KMS-11 (cell line): ENCODE measurements at regions not wholly inside any gene's neighbourhood (a gene's known extent, or its start where the extent isn't known, plus 50 kb on each side); places are given as distances from the start of the nearest gene placed in this dataset.

Source experiments
- H2AFZ ChIP-seq: fragments of 200-600 bp; sonication (generic); 2 replicates; pipeline ENCODE4 v1.6.1; 2016; ENCODE audit warnings: antibody characterized with exemption, mixed run types, low read depth
- H3K27ac ChIP-seq: fragments of 200-600 bp; sonication (generic); 2 replicates; pipeline ENCODE4 v1.6.1; 2016; ENCODE audit warnings: mild to moderate bottlenecking, mixed run types
- H3K27me3 ChIP-seq: fragments of 200-600 bp; sonication (generic); 2 replicates; pipeline ENCODE4 v1.6.1; 2017; ENCODE audit warnings: mild to moderate bottlenecking, low read depth, mixed run types, moderate library complexity; ENCODE audit not compliant: insufficient read depth
- H3K36me3 ChIP-seq: fragments of 200-600 bp; sonication (generic); 2 replicates; pipeline ENCODE4 v1.6.1; 2017; ENCODE audit warnings: mild to moderate bottlenecking, mixed run types; ENCODE audit not compliant: insufficient read depth
- H3K4me1 ChIP-seq: fragments of 200-600 bp; sonication (generic); 2 replicates; pipeline ENCODE4 v1.6.1; 2016; ENCODE audit warnings: mild to moderate bottlenecking, low read depth, mixed run types; ENCODE audit not compliant: poor library complexity, severe bottlenecking
- H3K4me2 ChIP-seq: fragments of 200-600 bp; sonication (generic); 2 replicates; pipeline ENCODE4 v1.7.0; 2016; ENCODE audit warnings: mild to moderate bottlenecking, mixed run types
- H3K4me3 ChIP-seq: fragments of 200-600 bp; sonication (generic); IDR thresholded peaks from 2 replicates; pipeline ENCODE4 v1.6.1; 2017; ENCODE audit warnings: low read depth, low read length, mixed read lengths; ENCODE audit not compliant: insufficient read depth
- H3K79me2 ChIP-seq: fragments of 200-600 bp; sonication (generic); 2 replicates; pipeline ENCODE4 v1.6.1; 2016; ENCODE audit warnings: low read depth, mixed run types; ENCODE audit not compliant: insufficient read depth
- H3K9ac ChIP-seq: fragments of 200-600 bp; sonication (generic); 2 replicates; pipeline ENCODE4 v1.6.1; 2016; ENCODE audit warnings: mild to moderate bottlenecking, mixed run types
- H4K20me1 ChIP-seq: fragments of 200-600 bp; sonication (generic); 2 replicates; pipeline ENCODE4 v1.6.1; 2016; ENCODE audit warnings: mild to moderate bottlenecking, mixed run types; ENCODE audit not compliant: insufficient read depth
- TF ChIP-seq, protein P1 (sequence below): fragments of 200-600 bp; sonication (generic); conservative IDR thresholded peaks from 2 replicates; pipeline ENCODE4 v1.6.1; 2017; ENCODE audit warnings: low read depth, mild to moderate bottlenecking, antibody characterized with exemption, low read length, moderate library complexity, mixed read lengths

DNA sequence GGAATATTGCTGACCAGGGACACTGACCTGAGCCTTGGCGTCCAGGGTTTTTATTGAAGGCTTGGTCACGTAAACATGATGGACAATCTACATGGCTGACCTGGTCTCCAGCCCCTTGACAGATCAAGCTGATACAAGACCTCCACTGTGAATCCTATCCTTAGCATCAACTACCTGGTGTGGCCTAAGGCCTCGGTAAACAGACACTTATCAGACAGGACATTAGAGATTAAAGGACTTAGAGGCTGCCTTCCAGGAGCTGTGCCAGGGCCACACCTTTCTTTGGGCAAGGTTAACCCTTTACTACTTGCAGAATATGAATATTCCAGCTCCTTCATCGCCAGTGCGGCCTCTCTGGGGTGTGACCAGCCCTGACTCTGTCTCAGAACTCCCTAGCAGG is 104.9 kb upstream of the FOXA2 start:
- no peak overlapping the region for H2AFZ ChIP-seq
- H3K4me3 ChIP-seq = no peak overlapping the region
- H3K4me2 ChIP-seq = no peak overlapping the region
- no peaks in the 10 kb centered on the region for H3K79me2 ChIP-seq
- TF ChIP-seq, protein P1, sequence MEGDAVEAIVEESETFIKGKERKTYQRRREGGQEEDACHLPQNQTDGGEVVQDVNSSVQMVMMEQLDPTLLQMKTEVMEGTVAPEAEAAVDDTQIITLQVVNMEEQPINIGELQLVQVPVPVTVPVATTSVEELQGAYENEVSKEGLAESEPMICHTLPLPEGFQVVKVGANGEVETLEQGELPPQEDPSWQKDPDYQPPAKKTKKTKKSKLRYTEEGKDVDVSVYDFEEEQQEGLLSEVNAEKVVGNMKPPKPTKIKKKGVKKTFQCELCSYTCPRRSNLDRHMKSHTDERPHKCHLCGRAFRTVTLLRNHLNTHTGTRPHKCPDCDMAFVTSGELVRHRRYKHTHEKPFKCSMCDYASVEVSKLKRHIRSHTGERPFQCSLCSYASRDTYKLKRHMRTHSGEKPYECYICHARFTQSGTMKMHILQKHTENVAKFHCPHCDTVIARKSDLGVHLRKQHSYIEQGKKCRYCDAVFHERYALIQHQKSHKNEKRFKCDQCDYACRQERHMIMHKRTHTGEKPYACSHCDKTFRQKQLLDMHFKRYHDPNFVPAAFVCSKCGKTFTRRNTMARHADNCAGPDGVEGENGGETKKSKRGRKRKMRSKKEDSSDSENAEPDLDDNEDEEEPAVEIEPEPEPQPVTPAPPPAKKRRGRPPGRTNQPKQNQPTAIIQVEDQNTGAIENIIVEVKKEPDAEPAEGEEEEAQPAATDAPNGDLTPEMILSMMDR = no peak
- H3K27ac ChIP-seq = no peak overlapping the region
- no peaks in the 10 kb centered on the region for H3K4me1 ChIP-seq
- no peak overlapping the region for H3K9ac ChIP-seq
- no peaks in the 10 kb centered on the region for H3K36me3 ChIP-seq
- no peaks in the 10 kb centered on the region for H4K20me1 ChIP-seq
- no peaks in the 10 kb centered on the region for H3K27me3 ChIP-seq

DNA sequence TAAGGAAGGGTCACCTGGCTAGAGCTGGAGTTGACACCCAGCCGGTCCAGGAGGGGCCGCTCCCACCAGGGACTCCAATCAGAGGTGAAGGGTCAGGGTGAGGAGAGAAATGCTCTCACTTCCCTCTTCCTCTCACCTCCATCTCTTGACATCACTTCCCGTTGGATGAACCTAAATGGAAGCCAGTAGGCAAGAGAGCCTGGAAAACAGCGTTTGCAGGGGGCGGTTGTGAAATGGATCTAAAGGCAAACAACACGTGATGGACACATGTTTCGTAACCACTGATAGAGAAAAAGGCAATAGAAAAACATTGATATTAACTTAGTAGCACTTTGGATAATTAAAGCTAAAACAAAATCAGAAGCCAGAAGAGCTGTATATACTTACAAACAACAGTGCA is 105.6 kb upstream of the FOXA2 start:
- Histone ChIP-seq H3K27me3 (no peaks in the 10 kb centered on the region), H3K27ac (no peak overlapping the region), H3K4me2 (no peak overlapping the region), H2AFZ (no peak overlapping the region), H3K4me1 (no peaks in the 10 kb centered on the region), H3K36me3 (no peaks in the 10 kb centered on the region), H4K20me1 (no peaks in the 10 kb centered on the region), H3K9ac (no peak overlapping the region), H3K4me3 (no peak overlapping the region), H3K79me2 (no peaks in the 10 kb centered on the region)
- TF ChIP-seq, protein P1 = no peak

DNA sequence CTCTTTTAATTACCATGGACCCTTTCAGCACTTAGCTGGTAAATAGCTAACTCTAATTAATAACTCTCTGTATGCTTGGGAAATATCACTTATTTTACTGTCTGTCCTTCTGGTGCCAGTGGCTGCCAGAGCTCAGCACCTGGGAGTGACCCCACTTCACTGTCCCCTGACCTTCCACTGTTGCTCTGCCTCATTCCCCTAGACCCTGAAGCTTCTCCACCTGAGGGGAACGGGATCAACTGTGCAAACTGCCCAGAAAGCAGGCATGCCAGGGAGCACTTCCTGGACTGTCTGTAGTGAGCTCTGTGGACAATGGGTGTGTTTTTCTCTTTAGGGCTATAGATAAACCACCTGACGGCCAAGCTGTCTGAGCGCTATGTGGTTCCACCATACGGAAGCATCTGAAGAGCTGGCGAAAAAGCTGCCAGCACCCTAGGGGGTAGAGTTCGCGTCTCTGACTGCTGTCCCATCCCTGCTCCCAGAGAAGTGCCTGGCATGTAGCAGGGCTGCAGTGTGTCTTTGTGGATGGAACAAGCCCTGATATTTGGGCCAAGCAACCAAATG is 106.3 kb upstream of the FOXA2 start:
- Histone ChIP-seq H3K27me3 (no peaks in the 10 kb centered on the region), H3K27ac (no peak overlapping the region), H2AFZ (no peak overlapping the region), H3K36me3 (no peaks in the 10 kb centered on the region), H3K79me2 (no peaks in the 10 kb centered on the region), H4K20me1 (no peaks in the 10 kb centered on the region), H3K4me3 (no peak overlapping the region), H3K4me2 (no peak overlapping the region), H3K4me1 (no peaks in the 10 kb centered on the region), H3K9ac (no peak overlapping the region)
- TF ChIP-seq, protein P1 = no peak

DNA sequence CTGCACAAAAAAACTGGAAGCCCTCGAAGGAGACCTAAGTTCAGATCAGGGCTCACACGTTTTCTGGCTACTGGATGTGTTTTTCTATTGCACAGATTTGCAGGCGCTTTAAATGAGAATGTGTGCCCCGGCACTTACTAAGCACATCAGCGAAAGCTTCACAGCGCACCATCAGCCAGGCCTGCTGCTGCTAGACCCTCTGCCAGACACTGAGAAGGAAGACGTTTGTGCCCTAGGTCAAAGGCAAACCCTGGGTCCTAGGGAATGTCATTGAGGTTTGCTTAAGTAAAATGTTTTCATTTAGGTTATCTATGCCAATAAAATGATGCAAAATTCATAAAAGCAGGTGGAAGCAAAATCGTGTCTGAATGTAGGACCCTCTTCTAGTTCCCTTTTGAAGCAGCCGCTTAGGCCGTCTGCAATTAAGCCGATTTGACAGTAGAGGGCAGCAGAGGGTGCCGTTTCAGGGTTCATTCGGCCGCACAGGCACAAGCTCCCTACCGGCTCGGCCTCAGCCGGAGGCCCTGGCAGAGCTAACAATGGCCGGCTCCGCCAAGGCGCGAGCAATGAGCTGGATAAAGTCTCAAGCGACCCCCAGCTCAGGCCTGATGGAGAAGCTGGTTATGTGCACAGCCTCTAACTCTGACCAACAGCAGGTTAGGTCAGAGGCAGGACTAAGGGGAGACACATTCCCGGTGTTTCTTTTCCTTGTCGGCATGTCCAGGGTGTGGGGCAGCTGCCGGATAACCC is 107.2 kb upstream of the FOXA2 start:
- Histone ChIP-seq H3K4me3 (no peak overlapping the region), H3K27me3 (no peaks in the 10 kb centered on the region), H3K4me2 (no peak overlapping the region; the same call in 1 of the 2 replicates), H4K20me1 (no peaks in the 10 kb centered on the region), H3K4me1 (no peaks in the 10 kb centered on the region), H3K79me2 (no peaks in the 10 kb centered on the region), H3K9ac (no peak overlapping the region), H2AFZ (peak overlapping the region; percentile 91), H3K27ac (no peak overlapping the region), H3K36me3 (no peaks in the 10 kb centered on the region)
- TF ChIP-seq, protein P1 = peak; percentile 70
